Activated naive CD8-positive, alpha-beta T cell (primary cell): ENCODE measurements at regions not wholly inside any gene's neighbourhood (a gene's known extent, or its start where the extent isn't known, plus 50 kb on each side); places are given as distances from the start of the nearest gene placed in this dataset.
"Not testable (repeated sequence)": the region's sequence is repeated elsewhere in the genome, so short reads cannot be mapped to it uniquely, and the experiment has no call there.

ENCODE experiments used
- H3K27ac Mint-ChIP-seq: one replicate; pipeline ENCODE4 v1.8.0; 2021; ENCODE audit warnings: mixed read lengths
- H3K27me3 Mint-ChIP-seq: one replicate; pipeline ENCODE4 v1.8.0; 2021; ENCODE audit warnings: mixed read lengths
- H3K36me3 Mint-ChIP-seq: one replicate; pipeline ENCODE4 v1.8.0; 2021; ENCODE audit warnings: mixed read lengths
- H3K4me1 Mint-ChIP-seq: one replicate; pipeline ENCODE4 v1.8.0; 2021; ENCODE audit warnings: low read depth, mixed read lengths
- H3K4me3 Mint-ChIP-seq: one replicate; pipeline ENCODE4 v1.8.0; 2021; ENCODE audit warnings: mild to moderate bottlenecking, mixed read lengths
- H3K9me3 Mint-ChIP-seq: one replicate; pipeline ENCODE4 v1.8.0; 2021; ENCODE audit warnings: low read depth, mixed read lengths

DNA sequence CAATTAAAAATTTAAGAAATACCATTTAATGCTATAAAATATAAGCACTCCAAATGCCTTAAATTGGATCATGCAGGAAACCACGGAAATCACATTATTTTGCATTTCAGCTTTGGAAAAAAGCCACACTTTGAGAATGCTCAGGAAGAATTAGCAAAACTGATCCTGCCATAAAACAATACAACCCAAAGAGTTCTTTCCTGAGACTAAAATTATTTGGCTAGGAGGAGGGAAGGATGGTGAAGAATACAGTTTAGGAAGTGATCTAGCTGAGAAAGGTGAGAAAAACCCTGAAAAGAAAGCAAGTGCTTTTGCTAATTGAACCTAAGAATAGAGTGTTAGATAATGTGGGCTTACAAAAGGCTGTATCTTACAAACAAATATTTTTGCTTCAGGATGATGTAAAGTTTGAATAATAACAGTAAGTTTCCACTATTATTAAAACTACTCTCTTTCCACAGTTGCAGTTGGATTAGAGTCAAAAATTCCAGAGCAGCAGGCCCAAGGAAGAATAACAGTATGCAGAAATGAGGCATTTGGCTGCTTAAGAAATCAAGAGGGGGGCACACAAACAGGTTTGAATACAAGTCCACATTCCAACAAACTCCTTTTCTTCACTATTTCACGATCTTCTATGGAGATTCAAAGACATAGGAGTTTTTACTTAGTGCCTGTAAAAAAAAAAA, 565.4 kb downstream of the RFPL4B start:
- H3K36me3 Mint-ChIP-seq, result no peaks in the 10 kb centered on the region
- no peak overlapping the region for H3K27ac Mint-ChIP-seq
- H3K4me1 Mint-ChIP-seq, result no peaks in the 10 kb centered on the region
- H3K4me3 Mint-ChIP-seq, result no peak overlapping the region
- no peaks in the 10 kb centered on the region for H3K9me3 Mint-ChIP-seq
- H3K27me3 Mint-ChIP-seq, result no peaks in the 10 kb centered on the region

DNA sequence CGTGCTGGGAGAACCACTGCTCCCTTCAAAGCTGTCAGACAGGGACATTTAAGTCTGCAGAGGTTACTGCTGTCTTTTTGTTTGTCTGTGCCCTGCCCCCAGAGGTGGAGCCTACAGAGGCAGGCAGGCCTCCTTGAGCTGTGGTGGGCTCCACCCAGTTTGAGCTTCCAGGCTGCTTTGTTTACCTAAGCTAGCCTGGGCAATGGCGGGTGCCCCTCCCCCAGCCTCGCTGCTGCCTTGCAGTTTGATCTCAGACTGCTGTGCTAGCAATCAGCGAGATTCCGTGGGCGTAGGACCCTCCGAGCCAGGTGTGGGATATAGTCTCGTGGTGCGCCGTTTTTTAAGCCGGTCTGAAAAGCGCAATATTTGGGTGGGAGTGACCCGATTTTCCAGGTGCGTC, 572.6 kb downstream of the RFPL4B start:
- not testable (repeated sequence) for H3K9me3 Mint-ChIP-seq, H3K27me3 Mint-ChIP-seq, H3K27ac Mint-ChIP-seq, H3K4me1 Mint-ChIP-seq, H3K36me3 Mint-ChIP-seq, H3K4me3 Mint-ChIP-seq

DNA sequence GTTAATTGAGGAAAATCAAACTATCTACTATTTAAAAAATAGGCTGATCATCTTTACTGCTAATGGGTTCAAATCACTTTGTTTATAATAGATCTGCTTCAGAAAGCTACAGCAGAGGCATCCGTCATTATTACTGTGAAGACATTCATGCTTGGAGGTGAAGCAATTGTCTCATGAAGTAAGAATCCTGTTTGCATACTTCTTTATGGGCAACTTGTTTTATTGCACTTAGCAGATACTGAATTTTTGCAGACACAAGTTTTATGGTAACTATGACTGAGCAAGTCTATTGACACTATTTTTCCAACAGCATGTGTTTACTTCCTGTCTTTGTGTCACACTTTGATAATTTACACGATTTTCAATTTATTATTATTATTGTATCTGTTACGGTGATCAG, 573.9 kb downstream of the RFPL4B start:
- no peaks in the 10 kb centered on the region for H3K27me3 Mint-ChIP-seq
- H3K4me1 Mint-ChIP-seq, result no peaks in the 10 kb centered on the region
- H3K9me3 Mint-ChIP-seq, result peaks cover 6% of the 10 kb centered on the region
- H3K4me3 Mint-ChIP-seq, result no peak overlapping the region
- no peaks in the 10 kb centered on the region for H3K36me3 Mint-ChIP-seq
- no peak overlapping the region for H3K27ac Mint-ChIP-seq

DNA sequence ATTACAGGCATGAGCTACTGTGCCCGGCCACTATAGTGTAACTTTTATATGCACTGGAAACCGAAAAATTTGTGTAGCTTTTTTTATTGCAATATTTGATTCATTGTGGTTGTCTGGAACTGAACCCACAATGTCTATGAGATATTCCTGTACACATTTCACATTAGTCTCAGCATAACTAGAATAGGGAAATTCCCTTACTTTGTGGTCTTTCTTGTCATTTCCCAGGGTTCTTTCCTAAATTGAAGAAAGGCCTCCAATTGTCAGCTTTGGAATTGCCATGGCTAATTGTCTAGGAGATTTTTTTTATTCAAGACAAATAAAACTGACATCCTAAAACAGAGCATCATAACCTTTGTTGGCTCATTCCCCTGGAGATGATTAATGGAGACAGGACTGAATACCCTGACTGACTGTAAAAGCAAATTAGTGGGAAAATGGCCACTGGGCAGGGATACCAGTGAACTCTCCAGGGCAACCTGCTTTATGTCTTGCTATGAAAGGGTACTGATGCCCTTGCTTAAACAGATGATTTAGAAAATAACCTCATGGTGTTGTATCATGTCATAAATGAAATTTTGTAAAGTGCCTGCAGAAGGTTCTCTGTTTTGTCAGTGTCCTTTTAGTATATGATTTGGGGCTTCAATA, 576.9 kb downstream of the RFPL4B start:
- no peaks in the 10 kb centered on the region for H3K36me3 Mint-ChIP-seq

DNA sequence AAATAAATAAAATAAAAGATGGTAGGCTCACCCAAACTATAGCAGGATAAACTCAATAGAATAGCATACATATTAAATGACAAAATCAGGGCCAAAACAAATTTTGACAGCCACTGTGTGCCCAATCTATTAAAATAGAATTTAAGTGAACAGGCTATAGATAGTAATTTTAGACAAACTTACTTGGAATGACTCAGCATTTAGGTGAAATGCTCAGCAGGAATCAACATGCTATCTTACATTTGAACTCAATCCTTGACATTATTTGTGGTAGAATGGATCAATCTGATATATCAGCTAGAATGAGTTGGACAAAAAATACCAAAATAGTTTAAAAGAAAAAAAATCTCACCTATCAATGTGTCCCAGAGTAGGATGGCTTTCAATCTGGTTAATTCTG, 578.6 kb downstream of the RFPL4B start:
- Mint-ChIP-seq H3K27me3 (no peaks in the 10 kb centered on the region), H3K9me3 (peaks cover 6% of the 10 kb centered on the region), H3K27ac (no peak overlapping the region), H3K36me3 (no peaks in the 10 kb centered on the region), H3K4me1 (no peaks in the 10 kb centered on the region), H3K4me3 (no peak overlapping the region)

More for the DNA sequence above, 576.9 kb downstream of the RFPL4B start:
- H3K27me3 Mint-ChIP-seq, result no peaks in the 10 kb centered on the region
- H3K4me1 Mint-ChIP-seq, result no peaks in the 10 kb centered on the region
- H3K9me3 Mint-ChIP-seq, result peaks cover 6% of the 10 kb centered on the region
- H3K4me3 Mint-ChIP-seq, result no peak overlapping the region
- no peak overlapping the region for H3K27ac Mint-ChIP-seq

DNA sequence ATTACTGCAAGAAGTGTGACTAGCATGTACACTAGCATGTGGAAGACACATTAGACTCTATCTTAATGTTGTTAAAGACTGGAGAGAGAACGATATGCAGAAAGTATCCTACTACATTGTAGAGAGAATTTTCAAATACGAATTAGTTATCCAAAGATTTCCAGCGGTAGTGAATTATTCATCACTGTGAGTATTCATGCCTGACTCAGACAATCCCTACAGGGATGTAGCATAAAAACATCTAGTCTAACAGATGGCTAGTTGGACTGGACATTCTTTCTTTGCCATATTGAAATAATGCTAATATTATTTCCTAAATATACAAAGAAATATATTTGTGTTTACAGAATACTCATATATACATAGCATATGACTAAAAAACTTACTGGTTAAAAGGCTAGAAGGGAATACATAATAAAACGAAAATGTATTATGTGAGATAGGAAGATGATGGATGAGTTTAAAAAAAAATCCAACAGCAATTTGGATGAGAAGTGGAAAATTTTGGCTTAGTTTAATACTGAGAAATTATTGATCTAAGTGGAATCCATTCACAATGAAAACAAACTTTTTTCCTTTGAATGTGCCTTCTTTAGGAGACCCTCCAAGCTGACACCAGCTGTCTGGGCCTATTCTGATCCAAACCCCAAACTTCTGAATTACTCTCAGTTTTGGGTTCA, 580.7 kb downstream of the RFPL4B start:
- H3K27ac Mint-ChIP-seq, result no peak overlapping the region
- no peaks in the 10 kb centered on the region for H3K4me1 Mint-ChIP-seq
- H3K4me3 Mint-ChIP-seq, result no peak overlapping the region
- H3K36me3 Mint-ChIP-seq, result no peaks in the 10 kb centered on the region
- no peaks in the 10 kb centered on the region for H3K27me3 Mint-ChIP-seq
- peaks cover 3% of the 10 kb centered on the region for H3K9me3 Mint-ChIP-seq

DNA sequence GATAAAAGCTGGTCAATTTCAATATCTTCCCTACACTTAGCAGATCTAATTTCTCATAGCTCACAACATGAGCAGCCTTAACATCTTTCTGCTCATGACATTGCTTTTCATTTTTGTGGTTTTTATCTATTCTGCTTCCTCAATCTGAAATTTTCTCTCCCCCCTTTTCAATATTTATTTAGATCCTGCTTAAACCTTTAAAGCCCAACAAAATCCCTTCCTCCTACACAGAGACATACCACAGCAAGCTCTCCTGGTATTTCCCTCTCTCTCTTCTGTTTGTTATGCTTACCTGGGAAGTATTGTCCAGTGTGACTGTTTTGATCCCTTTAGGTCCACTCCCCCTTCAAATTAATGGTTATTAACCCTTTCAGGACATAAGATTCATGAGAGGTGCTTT, 582.5 kb downstream of the RFPL4B start:
- Mint-ChIP-seq H3K27me3 (no peaks in the 10 kb centered on the region), H3K27ac (no peak overlapping the region), H3K9me3 (no peaks in the 10 kb centered on the region), H3K36me3 (no peaks in the 10 kb centered on the region), H3K4me3 (no peak overlapping the region), H3K4me1 (no peaks in the 10 kb centered on the region)

DNA sequence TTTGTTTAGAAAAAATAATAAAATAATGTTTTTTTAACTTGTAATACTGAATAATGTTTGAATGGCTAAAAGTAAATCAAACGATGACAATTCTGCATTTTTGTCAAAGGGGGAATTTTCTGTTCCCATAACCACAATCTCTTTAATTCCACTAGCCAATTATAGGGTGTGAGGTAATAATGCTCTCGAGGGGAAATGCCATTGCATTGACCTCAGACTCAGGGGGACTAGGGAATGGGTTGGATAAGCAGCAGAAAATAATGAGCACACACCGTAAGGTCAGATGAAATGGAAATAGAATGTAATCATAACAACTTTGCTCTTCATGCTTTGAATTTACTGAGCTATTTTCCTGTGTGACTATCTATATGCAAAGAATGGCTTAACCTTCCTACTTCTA, 584.7 kb downstream of the RFPL4B start:
- Mint-ChIP-seq H3K36me3 (no peaks in the 10 kb centered on the region), H3K9me3 (no peaks in the 10 kb centered on the region), H3K4me3 (no peak overlapping the region), H3K27me3 (no peaks in the 10 kb centered on the region), H3K27ac (no peak overlapping the region), H3K4me1 (no peaks in the 10 kb centered on the region)

DNA sequence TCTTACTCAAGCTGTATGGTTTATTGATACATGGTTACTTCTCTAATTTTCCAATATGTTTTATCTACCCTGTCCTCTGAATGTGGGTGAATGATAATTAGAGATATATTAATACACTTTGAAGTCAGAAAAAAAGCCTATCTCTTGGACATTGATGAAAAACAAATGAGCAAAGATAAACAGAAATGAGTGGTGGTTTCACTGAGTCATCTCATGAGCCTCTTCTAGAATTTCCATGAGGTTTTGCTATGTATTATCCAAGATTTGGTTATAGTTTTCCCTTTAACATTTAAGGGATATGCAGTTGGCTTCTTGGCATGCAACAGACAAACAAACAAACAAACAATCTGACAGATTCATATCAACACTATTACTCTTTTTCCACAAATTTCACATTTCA, 586.8 kb downstream of the RFPL4B start:
- Mint-ChIP-seq H3K4me1 (no peaks in the 10 kb centered on the region), H3K27ac (no peak overlapping the region), H3K27me3 (no peaks in the 10 kb centered on the region), H3K4me3 (no peak overlapping the region), H3K9me3 (no peaks in the 10 kb centered on the region), H3K36me3 (no peaks in the 10 kb centered on the region)

DNA sequence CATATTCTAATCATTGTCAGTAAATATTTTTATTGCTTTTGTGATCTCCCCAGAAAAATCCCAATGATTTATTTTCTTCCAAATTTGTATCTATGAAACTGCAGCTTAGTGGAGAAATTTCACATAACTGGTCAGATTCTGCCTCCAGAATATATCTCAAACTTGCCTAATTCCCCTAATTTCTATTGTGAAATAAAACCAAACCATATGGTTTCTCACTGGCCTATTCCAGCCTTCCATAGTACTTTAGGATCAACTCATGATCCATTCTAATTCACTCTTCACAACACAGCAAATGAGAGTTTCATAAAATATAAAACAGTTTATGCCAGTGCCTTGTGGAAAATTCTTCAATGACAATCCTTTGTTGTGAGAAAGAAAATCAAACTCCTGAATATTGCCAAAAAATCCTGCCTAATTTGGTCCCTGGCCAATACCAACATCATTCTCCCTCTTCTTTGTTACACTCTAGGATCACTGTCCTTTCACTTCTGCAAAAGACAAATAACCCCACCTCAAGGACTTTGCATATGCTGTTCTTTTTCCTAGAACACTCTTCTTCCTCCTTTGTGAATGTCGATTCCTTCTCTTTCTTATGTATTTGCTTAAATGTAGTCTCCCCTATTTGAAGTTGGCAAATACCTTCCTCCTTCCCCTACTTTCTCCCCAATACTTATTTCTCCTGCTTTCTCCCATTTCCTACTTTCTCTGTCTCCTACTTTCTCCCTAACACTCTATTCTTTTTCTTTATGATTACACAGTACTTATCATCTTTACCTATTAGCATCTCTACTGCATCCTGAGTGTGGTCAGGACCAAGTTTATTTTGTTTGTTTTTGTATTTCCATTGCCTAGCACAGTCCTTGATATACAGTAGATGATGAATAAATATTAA, 587.5 kb downstream of the RFPL4B start:
- H3K4me3 Mint-ChIP-seq, result no peak overlapping the region
- H3K27me3 Mint-ChIP-seq, result no peaks in the 10 kb centered on the region
- no peaks in the 10 kb centered on the region for H3K9me3 Mint-ChIP-seq
- no peaks in the 10 kb centered on the region for H3K36me3 Mint-ChIP-seq
- no peak overlapping the region for H3K27ac Mint-ChIP-seq
- no peaks in the 10 kb centered on the region for H3K4me1 Mint-ChIP-seq

DNA sequence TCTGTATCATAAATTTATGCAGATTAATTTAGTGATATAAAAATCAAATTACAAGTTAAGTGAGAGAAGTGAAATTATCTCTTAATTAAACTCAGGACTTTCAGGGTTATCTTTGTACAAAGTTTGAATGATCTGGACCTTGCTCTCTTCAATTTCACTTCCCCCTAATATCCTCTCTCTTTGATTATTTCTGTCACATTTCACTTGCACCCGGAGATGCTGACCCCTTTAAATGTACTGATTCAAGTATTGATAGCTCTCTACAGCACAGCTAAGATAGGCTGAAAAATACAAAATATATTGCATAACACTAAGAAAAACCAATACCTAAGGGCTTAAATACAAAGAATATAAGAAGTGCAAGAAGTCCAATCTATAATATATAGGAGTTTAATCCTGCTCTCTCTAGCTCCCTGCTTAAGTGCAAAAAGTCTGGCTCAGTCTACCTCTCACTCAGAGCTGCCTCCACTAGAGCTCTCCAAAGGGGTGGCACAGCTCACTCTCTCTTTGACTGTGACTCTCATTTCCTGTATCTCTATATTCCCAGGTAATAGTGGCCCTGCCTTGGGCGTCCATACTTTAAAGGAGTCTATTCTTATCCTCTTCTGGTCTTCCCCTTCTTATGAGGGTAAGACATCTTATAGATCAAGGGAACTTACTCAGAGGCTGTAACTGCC, 588.4 kb downstream of the RFPL4B start:
- H3K27me3 Mint-ChIP-seq, result no peaks in the 10 kb centered on the region
- no peak overlapping the region for H3K4me3 Mint-ChIP-seq

DNA sequence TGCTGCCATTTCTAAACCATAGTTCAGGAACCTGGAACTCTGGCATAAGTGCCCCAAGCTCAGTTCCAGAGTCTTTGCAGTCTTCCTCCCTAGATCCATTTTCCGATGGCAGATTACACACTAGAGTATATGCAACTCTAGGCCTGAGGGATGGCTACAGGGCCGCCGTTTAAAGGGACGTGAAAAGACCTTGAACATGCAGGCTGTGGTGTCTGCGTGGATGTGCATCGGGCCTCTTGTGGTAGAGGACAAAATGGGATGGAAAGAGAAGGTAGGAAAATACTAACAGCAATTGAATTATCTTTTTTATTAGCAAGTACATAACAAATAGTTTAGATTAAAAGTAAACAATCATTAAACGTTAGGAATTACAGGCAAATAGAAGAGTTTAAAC, 588.9 kb downstream of the RFPL4B start:
- no peaks in the 10 kb centered on the region for H3K4me1 Mint-ChIP-seq

More for the DNA sequence above, 588.4 kb downstream of the RFPL4B start:
- Mint-ChIP-seq H3K4me1 (no peaks in the 10 kb centered on the region), H3K27ac (no peak overlapping the region), H3K36me3 (no peaks in the 10 kb centered on the region), H3K9me3 (no peaks in the 10 kb centered on the region)

DNA sequence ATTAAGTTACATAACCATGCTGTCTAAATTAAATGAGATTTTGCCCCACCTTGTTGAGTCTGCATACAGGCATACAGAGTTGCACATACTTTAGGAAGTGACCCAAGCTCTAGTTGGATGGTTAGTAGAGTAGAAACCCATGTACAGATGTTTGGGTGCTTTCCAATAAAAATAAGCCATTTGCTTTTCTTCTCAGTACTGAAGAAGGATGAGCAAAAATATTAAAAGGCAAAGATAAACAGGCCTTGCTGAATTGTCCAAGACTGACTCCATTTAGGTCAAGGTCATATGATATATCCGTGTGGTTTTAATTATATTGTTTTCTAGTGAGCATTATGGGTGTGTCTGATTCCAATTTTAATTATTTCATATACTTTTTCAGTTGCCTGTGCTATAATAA, 589.4 kb downstream of the RFPL4B start:
- Mint-ChIP-seq H3K36me3 (no peaks in the 10 kb centered on the region), H3K4me1 (no peaks in the 10 kb centered on the region), H3K4me3 (no peak overlapping the region), H3K9me3 (no peaks in the 10 kb centered on the region), H3K27me3 (no peaks in the 10 kb centered on the region), H3K27ac (no peak overlapping the region)

More for the DNA sequence above, 588.9 kb downstream of the RFPL4B start:
- no peak overlapping the region for H3K4me3 Mint-ChIP-seq
- no peak overlapping the region for H3K27ac Mint-ChIP-seq
- H3K36me3 Mint-ChIP-seq, result no peaks in the 10 kb centered on the region
- no peaks in the 10 kb centered on the region for H3K9me3 Mint-ChIP-seq
- H3K27me3 Mint-ChIP-seq, result no peaks in the 10 kb centered on the region

DNA sequence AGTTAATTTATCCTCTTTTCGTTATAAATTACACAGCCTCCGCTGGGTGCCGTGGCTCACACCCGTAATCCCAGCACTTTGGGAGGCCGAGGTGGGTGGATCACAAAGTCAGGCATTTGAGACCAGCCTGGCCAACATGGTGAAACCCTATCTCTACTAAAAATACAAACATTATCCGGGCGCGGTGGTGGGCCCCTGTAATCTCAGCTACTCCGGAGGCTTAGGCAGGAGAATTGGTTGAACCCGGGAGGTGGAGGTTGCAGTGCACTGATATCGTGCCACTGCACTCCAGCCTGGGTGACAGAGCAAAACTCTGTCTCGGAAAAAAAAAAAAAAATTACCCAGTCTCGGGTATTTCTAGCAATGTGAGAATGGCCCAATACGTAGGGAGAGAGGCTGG, 590.6 kb downstream of the RFPL4B start:
- H3K4me3 Mint-ChIP-seq, H3K27ac Mint-ChIP-seq, H3K36me3 Mint-ChIP-seq, H3K4me1 Mint-ChIP-seq, H3K27me3 Mint-ChIP-seq, H3K9me3 Mint-ChIP-seq: not testable (repeated sequence)
